Activated T-cell treated with anti-CD3 and anti-CD28 coated beads for 4 hours (primary cell): ENCODE measurements at regions not wholly inside any gene's neighbourhood (a gene's known extent, or its start where the extent isn't known, plus 50 kb on each side); places are given as distances from the start of the nearest gene placed in this dataset.
"Not testable (repeated sequence)": the region's sequence is repeated elsewhere in the genome, so short reads cannot be mapped to it uniquely, and the experiment has no call there.

Experiments used
- DNase-seq: peaks from one replicate; pipeline ENCODE4 v3.0.0-alpha.2; 2020

- DNase-seq, result not testable (repeated sequence)
These were observed 4034.6 kb upstream of the TPTE start for GRCh38 chr21:6486821-6487220.

- DNase-seq, result not testable (repeated sequence)
These were observed 4028.7 kb upstream of the TPTE start for GRCh38 chr21:6492691-6493090.

DNA sequence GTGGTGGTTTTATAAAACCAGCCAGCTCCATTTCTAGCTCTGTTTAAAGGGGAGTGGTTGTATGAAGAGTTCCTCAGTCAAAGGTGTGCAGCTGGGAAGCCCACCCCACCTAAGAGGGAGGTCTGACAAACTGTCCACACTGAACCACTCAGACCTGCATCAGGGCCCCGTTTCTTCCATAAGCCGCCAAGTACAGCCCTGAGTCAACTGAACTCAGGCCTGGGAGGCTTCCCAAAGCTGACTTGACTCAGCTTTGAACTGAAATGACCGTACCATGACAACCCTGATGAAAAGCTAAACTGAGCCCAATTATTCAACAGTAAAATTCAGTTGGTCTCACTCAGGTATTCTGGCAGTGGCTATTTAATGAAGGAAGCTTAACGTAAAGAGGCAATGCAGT, 4027.4 kb upstream of the TPTE start:
- DNase-seq, result not testable (repeated sequence)

- not testable (repeated sequence) for DNase-seq
These were observed 4025.0 kb upstream of the TPTE start for GRCh38 chr21:6496356-6496755.

- not testable (repeated sequence) for DNase-seq
These were observed 4022.7 kb upstream of the TPTE start for GRCh38 chr21:6498716-6499115.

DNA sequence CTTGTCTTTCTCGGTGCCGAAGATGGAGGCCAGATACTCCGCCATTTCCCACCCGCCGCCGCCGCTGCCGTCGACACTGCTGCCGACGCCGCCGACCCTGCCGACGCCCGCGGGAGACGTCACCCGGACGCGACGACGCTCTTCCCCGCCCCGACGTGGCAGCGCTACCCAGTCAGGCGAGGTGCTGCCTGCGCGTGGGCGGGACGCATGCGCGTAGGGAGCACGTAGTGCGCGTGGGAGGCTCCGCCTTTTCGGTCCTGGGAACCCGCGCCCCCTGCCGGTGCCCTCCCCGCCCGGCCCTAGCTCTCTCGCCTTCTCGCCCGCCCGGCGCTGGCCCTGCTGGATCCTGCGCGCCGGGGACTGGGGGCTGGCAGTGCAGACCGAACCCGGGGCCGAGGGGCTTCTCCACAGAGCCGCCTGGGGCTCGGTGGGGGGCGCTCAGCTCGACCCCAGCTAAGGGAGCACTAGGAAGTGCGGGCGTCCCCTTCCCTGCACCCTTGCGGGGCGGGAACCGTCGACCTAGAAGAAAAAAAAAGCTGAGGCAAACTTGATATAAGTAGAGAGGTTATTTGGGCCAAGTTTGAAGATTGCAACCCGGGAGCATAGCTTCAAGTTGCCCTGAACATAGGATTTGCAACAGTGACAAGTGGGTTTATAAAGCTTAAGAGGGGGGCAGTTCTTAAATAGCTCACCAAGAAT, 4022.1 kb upstream of the TPTE start:
- DNase-seq, result not testable (repeated sequence)

DNA sequence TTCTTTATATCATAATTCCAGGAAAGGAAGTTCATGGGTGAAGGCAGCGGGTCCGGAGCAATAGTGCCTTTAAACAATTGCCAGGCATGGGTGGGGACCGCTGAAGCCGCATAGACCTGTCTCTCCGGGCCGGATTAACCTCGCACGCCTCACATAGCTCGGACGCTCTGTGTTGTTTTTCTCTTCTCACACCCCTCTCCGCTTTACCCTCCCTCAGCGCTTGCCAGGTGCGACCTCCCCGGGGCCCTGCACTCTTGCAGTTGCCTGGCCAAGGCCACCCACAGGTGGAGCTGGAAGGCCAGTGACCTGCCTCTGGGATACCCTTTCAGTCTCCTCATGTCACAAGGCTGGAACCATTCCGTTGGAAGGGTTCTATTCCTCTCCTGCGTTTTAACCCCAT, 4021.5 kb upstream of the TPTE start:
- not testable (repeated sequence) for DNase-seq

- not testable (repeated sequence) for DNase-seq
These were observed 4020.7 kb upstream of the TPTE start for GRCh38 chr21:6500681-6501080.

DNA sequence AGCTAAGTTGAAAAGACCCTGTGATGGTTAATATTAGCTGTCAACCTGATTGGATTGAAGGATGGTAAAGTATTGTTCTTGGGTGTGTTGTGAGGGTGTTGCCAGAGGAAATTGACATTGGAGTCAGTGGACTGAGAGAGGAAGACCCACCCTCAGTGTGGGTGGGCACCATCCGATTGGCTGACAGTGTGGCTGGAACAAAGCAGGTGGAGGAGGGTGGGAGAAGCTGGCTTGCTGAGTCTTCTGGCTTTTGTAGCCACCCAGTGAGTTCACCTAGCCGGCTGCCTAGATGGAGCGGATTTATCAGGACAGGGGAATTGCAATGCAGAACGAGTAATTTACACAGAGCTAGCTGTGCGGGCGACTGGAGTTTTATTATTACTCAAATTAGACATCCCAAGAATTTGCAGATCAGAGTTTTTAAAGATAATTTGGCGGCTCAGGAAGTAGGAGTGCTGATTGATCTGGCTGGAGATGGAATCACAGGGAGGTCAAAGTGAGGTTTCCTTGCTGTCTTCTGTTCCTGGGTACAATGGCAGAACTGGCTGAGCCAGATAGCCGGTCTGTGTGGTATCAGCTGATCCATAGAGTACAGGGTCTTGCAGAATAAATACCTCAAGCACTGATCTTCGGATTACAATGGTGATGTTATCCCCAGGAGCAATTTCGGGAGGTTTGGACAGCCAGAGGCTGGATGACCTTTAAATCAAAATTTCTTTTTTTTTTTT, 4015.1 kb upstream of the TPTE start:
- DNase-seq, result not testable (repeated sequence)

DNA sequence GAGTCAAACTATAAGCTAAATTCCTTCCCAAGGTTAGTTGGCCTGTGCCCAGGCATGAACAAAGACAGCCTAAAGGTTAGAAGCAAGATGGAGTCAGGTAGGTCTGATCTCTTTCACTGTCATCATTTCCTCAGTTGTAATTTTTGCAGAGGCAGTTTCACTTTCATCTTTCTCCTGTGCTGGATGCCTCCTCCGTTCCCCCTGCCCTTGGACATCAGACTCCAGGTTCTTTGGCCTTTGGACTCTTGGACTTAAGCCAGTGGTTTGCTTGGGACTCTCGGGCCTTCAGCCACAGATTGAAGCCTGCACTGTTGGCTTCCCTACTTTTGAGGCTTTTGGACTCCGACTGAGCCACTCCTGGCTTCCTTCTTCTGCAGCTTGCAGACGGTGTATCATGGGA, 4013.8 kb upstream of the TPTE start:
- not testable (repeated sequence) for DNase-seq

DNA sequence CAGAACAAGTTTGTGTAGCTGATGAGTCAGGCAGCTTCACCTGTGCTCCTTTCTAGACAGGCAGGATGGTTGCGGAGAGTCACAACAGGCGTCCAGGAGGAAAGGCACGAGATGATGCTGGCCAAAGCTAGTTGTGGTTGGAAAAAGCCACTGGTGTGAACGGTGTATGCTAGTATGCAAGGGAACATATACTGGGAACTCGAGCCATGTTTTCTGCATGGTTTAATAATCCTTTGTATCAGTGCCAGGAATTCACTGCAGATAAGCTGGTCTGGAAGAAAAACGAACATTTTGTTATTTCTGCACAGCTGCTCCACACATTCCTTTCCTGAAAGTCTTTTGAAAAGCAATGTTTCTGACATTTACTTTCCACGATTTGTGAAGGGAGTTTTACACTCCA, 3999.6 kb upstream of the TPTE start:
- DNase-seq, result not testable (repeated sequence)

- not testable (repeated sequence) for DNase-seq
These were observed 3995.2 kb upstream of the TPTE start for GRCh38 chr21:6526213-6526612.

- DNase-seq, result not testable (repeated sequence)
These were observed 3990.7 kb upstream of the TPTE start for GRCh38 chr21:6530655-6531054.

DNA sequence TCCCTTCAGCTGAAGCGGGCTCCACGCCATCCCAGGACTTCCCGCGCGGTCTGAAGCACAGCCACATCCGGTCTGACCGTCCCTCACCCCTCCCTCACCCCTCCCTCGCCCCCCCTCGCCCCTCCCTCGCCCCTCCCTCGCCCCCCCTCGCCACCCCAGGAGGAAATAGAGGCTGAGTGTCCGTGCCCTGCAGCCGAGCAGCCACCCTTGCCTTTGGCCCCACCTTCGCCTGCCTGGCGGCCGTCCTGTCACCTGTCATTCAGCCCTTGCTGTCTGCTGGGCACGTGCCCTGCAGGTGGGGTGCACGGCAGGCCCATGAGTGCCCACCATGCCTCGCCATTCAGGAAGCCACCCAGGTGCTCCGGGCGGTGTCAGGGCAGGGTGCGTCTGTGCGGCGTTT, 3988.1 kb upstream of the TPTE start:
- not testable (repeated sequence) for DNase-seq

GRCh38 chr21:6538320-6538719, 3983.1 kb upstream of the TPTE start:
- not testable (repeated sequence) for DNase-seq

GRCh38 chr21:6539688-6540087, 3981.7 kb upstream of the TPTE start:
- not testable (repeated sequence) for DNase-seq

GRCh38 chr21:6541036-6541435, 3980.3 kb upstream of the TPTE start:
- DNase-seq, result not testable (repeated sequence)

DNA sequence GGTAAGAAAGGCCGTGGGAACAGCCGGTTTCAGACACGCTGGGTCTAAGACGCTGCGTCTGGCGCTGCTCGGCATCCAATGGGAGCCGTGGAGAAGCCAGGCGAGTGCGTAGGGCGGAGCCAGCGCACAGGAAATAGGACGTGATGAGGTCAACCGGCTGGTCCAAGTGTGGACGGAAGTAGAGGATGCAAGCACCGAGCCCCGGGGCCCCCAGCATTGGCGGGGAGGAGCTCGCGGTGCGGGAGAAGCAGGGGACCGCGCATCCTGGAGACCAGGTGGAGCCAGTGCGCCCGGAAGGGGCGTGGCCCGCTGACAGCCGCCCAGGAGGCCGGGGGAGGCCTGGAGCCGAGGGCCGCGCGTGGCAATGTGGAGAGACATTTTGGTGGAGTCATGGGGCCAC, 3976.1 kb upstream of the TPTE start:
- not testable (repeated sequence) for DNase-seq

- not testable (repeated sequence) for DNase-seq
These were observed 3970.3 kb upstream of the TPTE start for GRCh38 chr21:6551045-6551444.

- DNase-seq, result not testable (repeated sequence)
These were observed 3967.6 kb upstream of the TPTE start for GRCh38 chr21:6553505-6554376.

- not testable (repeated sequence) for DNase-seq
These were observed 3967.0 kb upstream of the TPTE start for GRCh38 chr21:6554377-6554864.

- DNase-seq, result not testable (repeated sequence)
These were observed 3964.9 kb upstream of the TPTE start for GRCh38 chr21:6556516-6556915.

DNA sequence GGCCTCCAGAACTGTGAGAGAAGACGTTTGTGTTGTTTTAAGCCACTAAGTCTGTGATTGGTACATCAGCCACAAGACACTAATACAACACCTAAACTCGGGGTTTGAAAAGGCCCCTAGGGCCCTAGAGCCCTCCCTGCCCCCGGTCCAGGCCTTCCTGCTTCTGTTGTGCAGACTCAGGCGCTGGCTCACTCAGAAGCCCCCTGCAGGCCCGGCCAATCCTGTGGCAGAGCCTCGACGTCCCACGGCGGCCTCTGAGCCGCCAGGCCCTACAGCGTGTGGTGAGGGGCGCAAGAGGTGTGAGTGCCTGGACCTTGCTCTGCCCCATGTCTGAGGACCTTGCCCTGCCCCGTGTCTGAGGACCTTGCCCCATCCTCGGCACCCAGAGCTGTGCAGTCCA, 3964.0 kb upstream of the TPTE start:
- not testable (repeated sequence) for DNase-seq
